ENCODE measurements at regions not wholly inside any gene's neighbourhood (a gene's known extent, or its start where the extent isn't known, plus 50 kb on each side); places are given as distances from the start of the nearest gene placed in this dataset.

DNA sequence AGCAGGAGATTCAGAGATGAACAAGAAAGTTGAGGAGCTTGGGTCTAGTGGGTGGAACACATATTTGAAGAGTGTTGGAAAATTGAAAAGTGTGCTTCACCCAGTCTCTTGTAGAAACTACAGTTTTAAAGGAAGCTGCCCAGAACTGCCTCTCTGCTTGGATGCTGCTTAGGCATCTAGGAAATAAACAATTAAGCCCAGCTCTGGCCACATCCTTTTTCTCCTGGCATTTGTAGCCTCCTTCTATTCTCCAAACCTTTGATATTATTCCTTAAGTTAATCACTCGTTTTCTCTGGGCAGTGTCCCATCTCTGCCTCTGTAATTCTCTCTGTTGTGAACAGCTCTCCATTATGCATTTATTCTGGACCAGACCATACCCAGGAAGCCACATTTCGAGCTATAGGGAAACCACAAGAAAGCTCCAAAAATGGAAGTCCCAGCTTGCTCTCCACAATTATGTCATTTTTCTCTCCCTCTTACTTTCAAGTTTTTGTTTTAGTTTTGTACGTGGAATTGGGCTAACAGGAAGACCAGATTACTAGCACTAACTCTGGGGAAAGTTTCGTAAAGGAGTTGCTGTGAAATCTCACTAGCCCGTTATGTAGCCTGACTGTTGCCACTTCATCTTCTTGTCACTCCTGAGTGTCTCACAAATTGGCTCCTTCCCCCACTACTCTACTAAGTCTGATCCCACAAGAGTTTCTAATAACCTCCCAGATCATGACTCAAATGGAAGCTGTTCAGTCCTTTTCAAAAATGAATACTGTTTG lies 102.2 kb downstream of the NTMT2 start:
- Histone ChIP-seq H4K20me1 (ENCODE audit: insufficient read depth, low read length) (no peaks in the 10 kb centered on the region), H3K9ac (ENCODE audit: low read length) (no peak overlapping the region), H3K79me2 (ENCODE audit: low read length) (no peaks in the 10 kb centered on the region), H3K4me1 (ENCODE audit: low read length) (no peaks in the 10 kb centered on the region), H3K9me3 (ENCODE audit: insufficient read depth, low read length) (no peaks in the 10 kb centered on the region), H3K36me3 (replicated peaks; ENCODE audit: low read depth, low read length) (no peaks in the 10 kb centered on the region), H3K4me3 (ENCODE audit: low read length) (no peak overlapping the region), H3K4me2 (ENCODE audit: low read length) (no peak overlapping the region), H2AFZ (ENCODE audit: low read depth, low read length) (no peak overlapping the region), H3K27ac (ENCODE audit: low read length) (no peak overlapping the region), H3K27me3 (ENCODE audit: low read depth, low read length) (no peaks in the 10 kb centered on the region)
- TF ChIP-seq EZH2phosphoT487 (IDR thresholded peaks at IDR 0.05; ENCODE audit: low read depth): no peak
- TF ChIP-seq, protein P1, sequence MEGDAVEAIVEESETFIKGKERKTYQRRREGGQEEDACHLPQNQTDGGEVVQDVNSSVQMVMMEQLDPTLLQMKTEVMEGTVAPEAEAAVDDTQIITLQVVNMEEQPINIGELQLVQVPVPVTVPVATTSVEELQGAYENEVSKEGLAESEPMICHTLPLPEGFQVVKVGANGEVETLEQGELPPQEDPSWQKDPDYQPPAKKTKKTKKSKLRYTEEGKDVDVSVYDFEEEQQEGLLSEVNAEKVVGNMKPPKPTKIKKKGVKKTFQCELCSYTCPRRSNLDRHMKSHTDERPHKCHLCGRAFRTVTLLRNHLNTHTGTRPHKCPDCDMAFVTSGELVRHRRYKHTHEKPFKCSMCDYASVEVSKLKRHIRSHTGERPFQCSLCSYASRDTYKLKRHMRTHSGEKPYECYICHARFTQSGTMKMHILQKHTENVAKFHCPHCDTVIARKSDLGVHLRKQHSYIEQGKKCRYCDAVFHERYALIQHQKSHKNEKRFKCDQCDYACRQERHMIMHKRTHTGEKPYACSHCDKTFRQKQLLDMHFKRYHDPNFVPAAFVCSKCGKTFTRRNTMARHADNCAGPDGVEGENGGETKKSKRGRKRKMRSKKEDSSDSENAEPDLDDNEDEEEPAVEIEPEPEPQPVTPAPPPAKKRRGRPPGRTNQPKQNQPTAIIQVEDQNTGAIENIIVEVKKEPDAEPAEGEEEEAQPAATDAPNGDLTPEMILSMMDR (IDR thresholded peaks at IDR 0.05; ENCODE audit: low read depth, low read length): no peak

DNA sequence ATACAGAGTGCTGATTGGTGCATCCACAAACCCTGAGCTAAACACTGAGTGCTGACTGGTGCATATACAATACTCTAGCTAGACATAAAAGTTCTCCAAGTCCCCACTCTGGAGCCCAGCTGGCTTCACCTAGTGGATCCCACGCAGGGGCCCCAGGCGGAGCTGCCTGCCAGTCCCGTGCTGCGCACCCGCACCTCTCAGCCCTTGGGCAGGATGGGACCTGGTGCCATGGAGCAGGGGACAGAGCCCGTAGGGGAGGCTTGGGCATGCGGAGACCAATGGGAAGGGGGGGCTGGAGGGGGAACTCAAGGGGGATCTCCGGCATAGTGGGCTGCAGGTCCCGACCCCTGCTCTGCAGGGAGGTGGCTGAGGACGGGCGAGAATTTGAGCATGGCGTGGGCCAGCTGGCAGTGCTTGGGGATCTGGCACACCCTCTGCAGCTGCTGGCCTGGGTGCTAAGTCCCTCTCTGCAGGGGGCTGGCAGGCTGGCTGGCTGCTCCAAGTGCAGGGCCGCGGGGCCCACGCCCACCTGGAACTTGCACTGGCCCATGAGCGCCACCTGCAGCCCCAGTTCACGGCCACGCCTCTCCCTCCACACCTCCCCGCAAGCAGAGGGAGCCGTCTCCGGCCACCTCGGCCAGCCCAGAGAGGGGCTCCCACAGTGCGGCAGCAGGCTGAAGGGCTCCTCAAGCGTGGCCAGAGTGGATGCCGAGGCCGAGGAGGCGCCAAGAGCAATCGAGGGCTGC lies 104.9 kb downstream of the NTMT2 start:
- H3K36me3 ChIP-seq (replicated peaks; ENCODE audit: low read depth, low read length): no peaks in the 10 kb centered on the region
- no peak for TF ChIP-seq EZH2phosphoT487 (IDR thresholded peaks at IDR 0.05; ENCODE audit: low read depth)
- TF ChIP-seq, protein P1 (IDR thresholded peaks at IDR 0.05; ENCODE audit: low read depth, low read length): no peak
- H3K4me3 ChIP-seq (ENCODE audit: low read length): no peak overlapping the region
- no peaks in the 10 kb centered on the region for H4K20me1 ChIP-seq (ENCODE audit: insufficient read depth, low read length)
- no peak overlapping the region for H3K9ac ChIP-seq (ENCODE audit: low read length)
- no peak overlapping the region for H2AFZ ChIP-seq (ENCODE audit: low read depth, low read length)
- no peaks in the 10 kb centered on the region for H3K9me3 ChIP-seq (ENCODE audit: insufficient read depth, low read length)
- no peak overlapping the region for H3K27ac ChIP-seq (ENCODE audit: low read length)
- no peaks in the 10 kb centered on the region for H3K79me2 ChIP-seq (ENCODE audit: low read length)
- no peaks in the 10 kb centered on the region for H3K4me1 ChIP-seq (ENCODE audit: low read length)
- no peak overlapping the region for H3K4me2 ChIP-seq (ENCODE audit: low read length)
- H3K27me3 ChIP-seq (ENCODE audit: low read depth, low read length): no peaks in the 10 kb centered on the region

GRCh38 chr1:170252851-170253579 lies 107.3 kb downstream of the NTMT2 start:
- Histone ChIP-seq H3K27ac (ENCODE audit: low read length) (no peak overlapping the region), H3K79me2 (ENCODE audit: low read length) (no peaks in the 10 kb centered on the region), H3K36me3 (replicated peaks; ENCODE audit: low read depth, low read length) (no peaks in the 10 kb centered on the region), H3K9ac (ENCODE audit: low read length) (no peak overlapping the region), H2AFZ (ENCODE audit: low read depth, low read length) (no peak overlapping the region), H3K4me3 (ENCODE audit: low read length) (no peak overlapping the region), H3K4me2 (ENCODE audit: low read length) (no peak overlapping the region), H3K9me3 (ENCODE audit: insufficient read depth, low read length) (no peaks in the 10 kb centered on the region), H3K27me3 (ENCODE audit: low read depth, low read length) (no peaks in the 10 kb centered on the region), H3K4me1 (ENCODE audit: low read length) (no peaks in the 10 kb centered on the region), H4K20me1 (ENCODE audit: insufficient read depth, low read length) (no peaks in the 10 kb centered on the region)
- TF ChIP-seq EZH2phosphoT487 (IDR thresholded peaks at IDR 0.05; ENCODE audit: low read depth): no peak

- Histone ChIP-seq H3K27ac (ENCODE audit: low read length) (no peak overlapping the region), H4K20me1 (ENCODE audit: insufficient read depth, low read length) (no peaks in the 10 kb centered on the region), H3K4me3 (ENCODE audit: low read length) (no peak overlapping the region), H3K79me2 (ENCODE audit: low read length) (no peaks in the 10 kb centered on the region), H3K36me3 (replicated peaks; ENCODE audit: low read depth, low read length) (no peaks in the 10 kb centered on the region), H3K4me2 (ENCODE audit: low read length) (no peak overlapping the region), H3K9me3 (ENCODE audit: insufficient read depth, low read length) (no peaks in the 10 kb centered on the region), H2AFZ (ENCODE audit: low read depth, low read length) (no peak overlapping the region), H3K9ac (ENCODE audit: low read length) (no peak overlapping the region), H3K27me3 (ENCODE audit: low read depth, low read length) (no peaks in the 10 kb centered on the region), H3K4me1 (ENCODE audit: low read length) (no peaks in the 10 kb centered on the region)
- TF ChIP-seq, protein P1 (IDR thresholded peaks at IDR 0.05; ENCODE audit: low read depth, low read length): no peak
- TF ChIP-seq EZH2phosphoT487 (IDR thresholded peaks at IDR 0.05; ENCODE audit: low read depth): no peak
Observed at GRCh38 chr1:170254371-170254770, 108.6 kb downstream of the NTMT2 start.

Data from OCI-LY3 (cell line).